Left lung (tissue), 4 donors: ENCODE measurements at regions not wholly inside any gene's neighbourhood (a gene's known extent, or its start where the extent isn't known, plus 50 kb on each side); places are given as distances from the start of the nearest gene placed in this dataset.

Source experiments
- ATAC-seq: fragments of 200-7000 bp; cut with Tn5 transposase; one replicate; pipeline ENCODE4 v1.9.1; 2020; ENCODE audit warnings: moderate library complexity
- DNase-seq, 4 donors: peaks; one replicate each; pipeline ENCODE4 v3.0.0-alpha.2; 2013 to 2020
- H3K27ac ChIP-seq, 2 donors: fragments of 200-600 bp; sonication (generic) in 1 of 2; one replicate each; pipeline versions ENCODE4 v1.5.0 to v1.8.0; 2020 to 2021
- H3K27me3 ChIP-seq, 2 donors: fragments of 200-600 bp; sonication (generic) in 1 of 2; one replicate each; pipeline versions ENCODE4 v1.5.0 to v1.8.0; 2020 to 2021
- H3K36me3 ChIP-seq, 2 donors: fragments of 200-600 bp; sonication (generic) in 1 of 2; one replicate each; pipeline versions ENCODE4 v1.5.0 to v1.8.0; 2020 to 2021
- H3K4me1 ChIP-seq, 2 donors: fragments of 200-600 bp; one replicate each; pipeline ENCODE4 v1.8.0; 2021
- H3K4me3 ChIP-seq, 2 donors: fragments of 200-600 bp; sonication (generic) in 1 of 2; one replicate each; pipeline versions ENCODE4 v1.5.0 to v1.8.0; 2020 to 2021; ENCODE audit warnings: mild to moderate bottlenecking in 1 of 2
- H3K9me3 ChIP-seq, 2 donors: fragments of 200-600 bp; sonication (generic) in 1 of 2; one replicate each; pipeline versions ENCODE4 v1.5.0 to v1.8.0; 2020 to 2021
- intact Hi-C, 2 donors: fragments of 100-400 bp; cut with DNase I; formaldehyde crosslinking; loops; one replicate each; pipeline versions ENCODE4 v1.11.2 to v1.14.2; 2022
- TF ChIP-seq, protein P1 (sequence below), 2 donors: fragments of 200-600 bp; sonication (generic) in 1 of 2; IDR thresholded peaks; one replicate each; pipeline versions ENCODE4 v1.5.0 to v1.8.0; 2021; ENCODE audit warnings: antibody characterized with exemption in 2 of 2
- donor health status: DM: no; HTN: yes; CAD: no.
- donor health status: DM: no; HTN: no; CAD: no.

GRCh38 chr5:126096442-126097006 is 326.7 kb upstream of the GRAMD2B start:
- Histone ChIP-seq H3K9me3 (peaks cover 0 to 4% of the 10 kb centered on the region in 2 donors), H3K27me3 (no peaks in the 10 kb centered on the region), H3K4me3 (no peak overlapping the region), H3K27ac (no peak overlapping the region), H3K4me1 (no peaks in the 10 kb centered on the region), H3K36me3 (no peaks in the 10 kb centered on the region)
- no peak for DNase-seq
- ATAC-seq: no peak
- intact Hi-C loops: no loop called here
- TF ChIP-seq, protein P1, sequence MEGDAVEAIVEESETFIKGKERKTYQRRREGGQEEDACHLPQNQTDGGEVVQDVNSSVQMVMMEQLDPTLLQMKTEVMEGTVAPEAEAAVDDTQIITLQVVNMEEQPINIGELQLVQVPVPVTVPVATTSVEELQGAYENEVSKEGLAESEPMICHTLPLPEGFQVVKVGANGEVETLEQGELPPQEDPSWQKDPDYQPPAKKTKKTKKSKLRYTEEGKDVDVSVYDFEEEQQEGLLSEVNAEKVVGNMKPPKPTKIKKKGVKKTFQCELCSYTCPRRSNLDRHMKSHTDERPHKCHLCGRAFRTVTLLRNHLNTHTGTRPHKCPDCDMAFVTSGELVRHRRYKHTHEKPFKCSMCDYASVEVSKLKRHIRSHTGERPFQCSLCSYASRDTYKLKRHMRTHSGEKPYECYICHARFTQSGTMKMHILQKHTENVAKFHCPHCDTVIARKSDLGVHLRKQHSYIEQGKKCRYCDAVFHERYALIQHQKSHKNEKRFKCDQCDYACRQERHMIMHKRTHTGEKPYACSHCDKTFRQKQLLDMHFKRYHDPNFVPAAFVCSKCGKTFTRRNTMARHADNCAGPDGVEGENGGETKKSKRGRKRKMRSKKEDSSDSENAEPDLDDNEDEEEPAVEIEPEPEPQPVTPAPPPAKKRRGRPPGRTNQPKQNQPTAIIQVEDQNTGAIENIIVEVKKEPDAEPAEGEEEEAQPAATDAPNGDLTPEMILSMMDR (IDR thresholded peaks at IDR 0.05): no peak

DNA sequence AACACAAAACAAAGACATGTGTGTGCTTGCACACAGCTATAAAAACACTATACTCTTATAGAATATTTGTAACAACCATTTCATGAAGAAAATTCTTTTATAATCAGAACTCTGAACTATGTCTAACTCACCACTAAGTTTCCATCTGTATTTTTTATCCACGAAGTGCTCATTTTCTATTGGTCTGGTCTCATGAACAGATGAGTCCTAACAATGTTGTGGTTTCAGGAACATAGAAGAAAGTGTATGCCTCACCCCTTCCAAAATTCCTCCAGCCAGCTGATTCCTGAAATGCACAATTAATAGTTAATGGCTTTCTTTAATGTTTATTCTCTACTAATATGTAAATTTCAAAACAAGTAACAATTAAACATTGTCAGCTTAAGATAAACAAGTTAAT is 325.3 kb upstream of the GRAMD2B start:
- no peaks in the 10 kb centered on the region for H3K27me3 ChIP-seq
- ATAC-seq: no peak
- intact Hi-C loops: no loop called here
- no peaks in the 10 kb centered on the region for H3K4me1 ChIP-seq
- no peaks in the 10 kb centered on the region for H3K36me3 ChIP-seq
- H3K4me3 ChIP-seq: no peak overlapping the region
- TF ChIP-seq, protein P1 (IDR thresholded peaks at IDR 0.05): no peak
- no peak overlapping the region for H3K27ac ChIP-seq
- no peak for DNase-seq
- H3K9me3 ChIP-seq: peaks cover 0 to 4% of the 10 kb centered on the region in 2 donors

- Histone ChIP-seq H3K27ac (no peak overlapping the region), H3K4me3 (no peak overlapping the region), H3K9me3 (peaks cover 0 to 4% of the 10 kb centered on the region in 2 donors), H3K27me3 (no peaks in the 10 kb centered on the region), H3K36me3 (no peaks in the 10 kb centered on the region), H3K4me1 (no peaks in the 10 kb centered on the region)
- no peak for DNase-seq
- no peak for ATAC-seq
- intact Hi-C loops: no loop called here
- TF ChIP-seq, protein P1 (IDR thresholded peaks at IDR 0.05): no peak
Measured at GRCh38 chr5:126098330-126099017, 324.7 kb upstream of the GRAMD2B start.

- H3K36me3 ChIP-seq: no peaks in the 10 kb centered on the region
- H3K27ac ChIP-seq: no peak overlapping the region
- H3K27me3 ChIP-seq: no peaks in the 10 kb centered on the region
- ATAC-seq (no peak), DNase-seq (no peak)
- H3K4me1 ChIP-seq: no peaks in the 10 kb centered on the region
- peaks cover 0 to 4% of the 10 kb centered on the region in 2 donors for H3K9me3 ChIP-seq
- H3K4me3 ChIP-seq: no peak overlapping the region
- intact Hi-C loops: no loop called here
- TF ChIP-seq, protein P1 (IDR thresholded peaks at IDR 0.05): no peak
Measured at GRCh38 chr5:126099077-126099476, 324.1 kb upstream of the GRAMD2B start.

DNA sequence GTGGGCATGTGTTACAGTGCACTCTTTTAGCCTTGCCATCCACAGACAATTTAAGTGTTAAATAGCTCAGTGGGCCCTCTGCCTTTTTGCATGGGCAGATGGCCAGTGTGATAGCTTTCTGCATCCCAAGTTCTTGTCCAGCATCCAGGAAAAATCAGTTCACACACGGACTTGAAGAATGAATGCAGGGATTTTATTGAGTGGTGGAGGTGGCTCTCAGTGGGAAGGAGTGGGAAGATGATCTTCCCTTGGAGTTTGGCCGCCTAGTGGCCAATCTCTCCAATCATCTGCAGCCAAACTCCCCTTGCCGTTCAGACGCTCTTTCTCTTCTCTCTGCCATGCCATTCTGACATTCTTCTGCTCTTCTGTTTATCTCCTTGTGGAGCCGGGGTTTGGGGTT is 322.4 kb upstream of the GRAMD2B start:
- Histone ChIP-seq H3K4me3 (no peak overlapping the region), H3K4me1 (no peaks in the 10 kb centered on the region), H3K27ac (no peak overlapping the region), H3K27me3 (no peaks in the 10 kb centered on the region), H3K36me3 (no peaks in the 10 kb centered on the region), H3K9me3 (peaks cover 0 to 4% of the 10 kb centered on the region in 2 donors)
- DNase-seq: no peak
- TF ChIP-seq, protein P1 (IDR thresholded peaks at IDR 0.05): no peak
- intact Hi-C loops: no loop called here
- ATAC-seq: no peak
